SJSA1 (cell line): ENCODE measurements at regions not wholly inside any gene's neighbourhood (a gene's known extent, or its start where the extent isn't known, plus 50 kb on each side); places are given as distances from the start of the nearest gene placed in this dataset.
"Not testable (repeated sequence)": the region's sequence is repeated elsewhere in the genome, so short reads cannot be mapped to it uniquely, and the experiment has no call there.

Experiments used
- DNase-seq, 2 experiments: peaks; one replicate each; pipeline ENCODE4 v3.0.0-alpha.2; 2015 to 2020; ENCODE audit warnings: low spot score in 2 of 2, low read depth in 1 of 2
- H3K27ac ChIP-seq: fragments of 250-450 bp; sonication (Bioruptor Pico); 2 replicates; pipeline ENCODE4 v1.5.1; 2020; ENCODE audit warnings: mild to moderate bottlenecking, moderate library complexity
- H3K27me3 ChIP-seq: fragments of 250-450 bp; sonication (Bioruptor Pico); replicated peaks from 2 replicates; pipeline ENCODE4 v1.5.1; 2020; ENCODE audit warnings: mild to moderate bottlenecking, moderate library complexity
- H3K36me3 ChIP-seq: fragments of 250-450 bp; sonication (Bioruptor Pico); 2 replicates; pipeline ENCODE4 v1.5.1; 2020; ENCODE audit warnings: mild to moderate bottlenecking
- H3K4me1 ChIP-seq: fragments of 250-450 bp; sonication (Bioruptor Pico); replicated peaks from 2 replicates; pipeline ENCODE4 v1.6.1; 2021; ENCODE audit warnings: mild to moderate bottlenecking
- H3K4me3 ChIP-seq: fragments of 250-450 bp; sonication (Bioruptor Pico); 2 replicates; pipeline ENCODE4 v1.5.1; 2020; ENCODE audit warnings: mild to moderate bottlenecking
- H3K9me3 ChIP-seq: fragments of 250-450 bp; sonication (Bioruptor Pico); replicated peaks from 2 replicates; pipeline ENCODE4 v1.5.1; 2020; ENCODE audit warnings: mild to moderate bottlenecking

- Histone ChIP-seq H3K9me3 (no peaks in the 10 kb centered on the region), H3K27me3 (peaks cover 10% of the 10 kb centered on the region; the same call in 1 of the 2 replicates), H3K27ac (no peak overlapping the region), H3K36me3 (no peaks in the 10 kb centered on the region), H3K4me1 (no peaks in the 10 kb centered on the region), H3K4me3 (no peak overlapping the region)
- DNase-seq: no peak
Observed at GRCh38 chr10:120019568-120019967, 127.0 kb downstream of the SEC23IP start.

GRCh38 chr10:120022357-120022756 lies 129.8 kb downstream of the SEC23IP start:
- Histone ChIP-seq H3K36me3 (no peaks in the 10 kb centered on the region), H3K27me3 (peaks cover 10% of the 10 kb centered on the region; the same call in 1 of the 2 replicates), H3K4me3 (no peak overlapping the region), H3K9me3 (no peaks in the 10 kb centered on the region; the same call in 1 of the 2 replicates), H3K4me1 (no peaks in the 10 kb centered on the region), H3K27ac (no peak overlapping the region)
- DNase-seq: no peak

GRCh38 chr10:120034236-120034635 lies 141.7 kb downstream of the SEC23IP start:
- Histone ChIP-seq H3K4me3 (no peak overlapping the region), H3K27ac (no peak overlapping the region), H3K9me3 (no peaks in the 10 kb centered on the region), H3K27me3 (no peaks in the 10 kb centered on the region), H3K4me1 (no peaks in the 10 kb centered on the region), H3K36me3 (no peaks in the 10 kb centered on the region)
- DNase-seq: no peak

- H3K9me3 ChIP-seq: no peaks in the 10 kb centered on the region
- no peak overlapping the region for H3K27ac ChIP-seq
- H3K36me3 ChIP-seq: no peaks in the 10 kb centered on the region
- H3K4me1 ChIP-seq: no peaks in the 10 kb centered on the region
- no peak for DNase-seq
- H3K27me3 ChIP-seq: no peaks in the 10 kb centered on the region
- H3K4me3 ChIP-seq: no peak overlapping the region
Observed at GRCh38 chr10:120039046-120039445, 146.5 kb downstream of the SEC23IP start.

- no peak overlapping the region for H3K27ac ChIP-seq
- H3K9me3 ChIP-seq: no peaks in the 10 kb centered on the region
- no peaks in the 10 kb centered on the region for H3K27me3 ChIP-seq
- no peaks in the 10 kb centered on the region for H3K4me1 ChIP-seq
- DNase-seq: no peak
- H3K36me3 ChIP-seq: no peaks in the 10 kb centered on the region
- no peak overlapping the region for H3K4me3 ChIP-seq
Observed at GRCh38 chr10:120039826-120040225, 147.3 kb downstream of the SEC23IP start.

GRCh38 chr10:120041807-120042559 lies 149.5 kb downstream of the SEC23IP start:
- Histone ChIP-seq H3K4me1 (no peaks in the 10 kb centered on the region), H3K4me3 (no peak overlapping the region), H3K27me3 (no peaks in the 10 kb centered on the region), H3K27ac (no peak overlapping the region), H3K9me3 (no peaks in the 10 kb centered on the region), H3K36me3 (no peaks in the 10 kb centered on the region)
- DNase-seq: no peak

GRCh38 chr10:120042705-120043104 lies 150.2 kb downstream of the SEC23IP start:
- H3K4me3 ChIP-seq: no peak overlapping the region

GRCh38 chr10:120047373-120047772 lies 154.8 kb downstream of the SEC23IP start:
- DNase-seq, H3K36me3 ChIP-seq, H3K4me3 ChIP-seq, H3K4me1 ChIP-seq, H3K9me3 ChIP-seq, H3K27ac ChIP-seq, H3K27me3 ChIP-seq: not testable (repeated sequence)

More at GRCh38 chr10:120042705-120043104, 150.2 kb downstream of the SEC23IP start:
- H3K9me3 ChIP-seq: no peaks in the 10 kb centered on the region
- no peaks in the 10 kb centered on the region for H3K4me1 ChIP-seq
- H3K36me3 ChIP-seq: no peaks in the 10 kb centered on the region
- DNase-seq: no peak
- no peaks in the 10 kb centered on the region for H3K27me3 ChIP-seq
- H3K27ac ChIP-seq: no peak overlapping the region

- no peak overlapping the region for H3K27ac ChIP-seq
- no peak overlapping the region for H3K4me3 ChIP-seq
- H3K4me1 ChIP-seq: no peaks in the 10 kb centered on the region
- DNase-seq: no peak
- H3K36me3 ChIP-seq: no peaks in the 10 kb centered on the region
- H3K9me3 ChIP-seq: no peaks in the 10 kb centered on the region
- H3K27me3 ChIP-seq: 0 out of 2 replicates have a peak, but pooled peaks cover 3% of the 10 kb centered on the region
Observed at GRCh38 chr10:120047926-120048325, 155.4 kb downstream of the SEC23IP start.

- no peaks in the 10 kb centered on the region for H3K36me3 ChIP-seq
- DNase-seq: no peak
Observed at GRCh38 chr10:120048391-120048790, 155.9 kb downstream of the SEC23IP start.

GRCh38 chr10:120051671-120052070 lies 159.1 kb downstream of the SEC23IP start:
- H3K9me3 ChIP-seq: no peaks in the 10 kb centered on the region
- no peaks in the 10 kb centered on the region for H3K4me1 ChIP-seq
- no peak for DNase-seq
- H3K27ac ChIP-seq: no peak overlapping the region
- H3K27me3 ChIP-seq: 0 out of 2 replicates have a peak, but pooled peaks cover 3% of the 10 kb centered on the region
- no peaks in the 10 kb centered on the region for H3K36me3 ChIP-seq
- H3K4me3 ChIP-seq: no peak overlapping the region

More at GRCh38 chr10:120048391-120048790, 155.9 kb downstream of the SEC23IP start:
- no peaks in the 10 kb centered on the region for H3K4me1 ChIP-seq
- no peak overlapping the region for H3K4me3 ChIP-seq
- H3K27ac ChIP-seq: no peak overlapping the region
- H3K9me3 ChIP-seq: no peaks in the 10 kb centered on the region
- H3K27me3 ChIP-seq: 0 out of 2 replicates have a peak, but pooled peaks cover 3% of the 10 kb centered on the region

GRCh38 chr10:120052964-120053702 lies 160.6 kb downstream of the SEC23IP start:
- no peak for DNase-seq
- Histone ChIP-seq H3K4me1 (no peaks in the 10 kb centered on the region), H3K9me3 (no peaks in the 10 kb centered on the region), H3K4me3 (no peak overlapping the region), H3K36me3 (no peaks in the 10 kb centered on the region), H3K27ac (no peak overlapping the region), H3K27me3 (0 out of 2 replicates have a peak, but pooled peaks cover 3% of the 10 kb centered on the region)

- H3K27me3 ChIP-seq, DNase-seq, H3K36me3 ChIP-seq, H3K4me3 ChIP-seq, H3K9me3 ChIP-seq, H3K4me1 ChIP-seq, H3K27ac ChIP-seq: not testable (repeated sequence)
Observed at GRCh38 chr10:120059790-120060189, 167.3 kb downstream of the SEC23IP start.

- Histone ChIP-seq H3K27me3 (no peaks in the 10 kb centered on the region), H3K9me3 (no peaks in the 10 kb centered on the region), H3K27ac (no peak overlapping the region), H3K36me3 (no peaks in the 10 kb centered on the region), H3K4me3 (no peak overlapping the region), H3K4me1 (no peaks in the 10 kb centered on the region)
- DNase-seq: no peak
Observed at GRCh38 chr10:120067427-120067826, 174.9 kb downstream of the SEC23IP start.
